B cell (primary cell): ENCODE measurements at regions not wholly inside any gene's neighbourhood (a gene's known extent, or its start where the extent isn't known, plus 50 kb on each side); places are given as distances from the start of the nearest gene placed in this dataset.

Source experiments
- ATAC-seq: fragments of 200-7000 bp; cut with Tn5 transposase; one replicate; pipeline ENCODE4 v1.10.0; 2021; ENCODE audit warnings: low read depth, mild to moderate bottlenecking, moderate number of reproducible peaks, moderate library complexity
- CTCF ChIA-PET: fragments of 350-600 bp; sonication (Branson Sonifier 250); formaldehyde crosslinking; loops from one replicate; lab custom pipeline; 2021; ENCODE audit warnings: antibody characterized with exemption, inconsistent platforms; lab: Charles Lee
- POLR2A ChIA-PET: fragments of 350-600 bp; sonication (Branson Sonifier 250); formaldehyde crosslinking; loops from one replicate; lab custom pipeline; 2021; ENCODE audit warnings: antibody characterized with exemption; lab: Charles Lee
- DNase-seq: peaks from one replicate; pipeline ENCODE4 v3.0.0; 2013
- H2AFZ ChIP-seq: 2 replicates; pipeline ENCODE4 v1.6.1; 2012; ENCODE audit warnings: mild to moderate bottlenecking, low read depth, low read length; ENCODE audit not compliant: insufficient read depth, poor library complexity, severe bottlenecking
- H3K27ac ChIP-seq, 2 donors: 1 replicate in 1 of 2; 2 replicates in 1 of 2; pipeline ENCODE4 v1.5.1; 2012 to 2013; ENCODE audit warnings: low read length in 2 of 2, mild to moderate bottlenecking in 2 of 2, moderate library complexity in 1 of 2
- H3K27me3 ChIP-seq, 4 experiments: fragments of 200-600 bp in 1 of 4; sonication (generic) in 1 of 4; replicated peaks in 1 of 4; 1 replicate in 2 of 4; 2 replicates in 2 of 4; pipeline versions ENCODE4 v1.6.1 to v1.7.0; 2013 to 2016; ENCODE audit warnings: low read length in 3 of 4, mild to moderate bottlenecking in 2 of 4, mixed read lengths in 1 of 4, moderate library complexity in 1 of 4; ENCODE audit not compliant: insufficient read depth in 4 of 4, control insufficient read depth in 3 of 4; ENCODE audit errors: control extremely low read depth in 1 of 4
- H3K36me3 ChIP-seq, 2 experiments: replicated peaks in 1 of 2; 1 replicate in 1 of 2; 2 replicates in 1 of 2; pipeline versions ENCODE4 v1.6.1 to v1.7.1; 2013; ENCODE audit warnings: low read length in 1 of 2; ENCODE audit not compliant: insufficient read depth in 2 of 2, control insufficient read depth in 1 of 2; ENCODE audit errors: control extremely low read depth in 1 of 2, extremely low read depth in 1 of 2
- H3K4me1 ChIP-seq, 2 donors: fragments of 200-600 bp in 1 of 2; sonication (generic) in 1 of 2; 1 replicate in 1 of 2; 2 replicates in 1 of 2; pipeline versions ENCODE4 v1.5.1 to v1.6.1; 2013 to 2017; ENCODE audit warnings: low read length in 2 of 2; ENCODE audit not compliant: control insufficient read depth in 2 of 2, insufficient read depth in 2 of 2
- H3K4me2 ChIP-seq: replicated peaks from 2 replicates; pipeline ENCODE3; 2012; ENCODE audit warnings: mild to moderate bottlenecking, low read depth, low read length; ENCODE audit not compliant: poor library complexity, severe bottlenecking
- H3K4me3 ChIP-seq, 5 experiments: fragments of 200-600 bp in 1 of 5; sonication (generic) in 1 of 5; 1 replicate in 3 of 5; 2 replicates in 2 of 5; pipeline versions ENCODE4 v1.5.1 to v1.7.0; 2011 to 2016; ENCODE audit warnings: low read length in 4 of 5, mild to moderate bottlenecking in 4 of 5, low read depth in 2 of 5, control low read depth in 1 of 5, moderate library complexity in 1 of 5; ENCODE audit not compliant: insufficient read depth in 1 of 5; ENCODE audit errors: control extremely low read depth in 1 of 5, extremely low read depth in 1 of 5
- H3K79me2 ChIP-seq: fragments of 200-600 bp; sonication (generic); one replicate; pipeline ENCODE4 v1.6.0; 2016; ENCODE audit warnings: low read length; ENCODE audit not compliant: control insufficient read depth, insufficient read depth
- H3K9ac ChIP-seq: fragments of 200-600 bp; sonication (generic); 2 replicates; pipeline ENCODE4 v1.6.1; 2017; ENCODE audit warnings: mild to moderate bottlenecking, low read length, moderate library complexity
- H3K9me3 ChIP-seq, 3 donors: one replicate each; pipeline versions ENCODE4 v1.6.1 to v1.7.1; 2013; ENCODE audit warnings: low read length in 2 of 3; ENCODE audit not compliant: control insufficient read depth in 2 of 3, insufficient read depth in 1 of 3; ENCODE audit errors: control extremely low read depth in 1 of 3
- H4K20me1 ChIP-seq: 2 replicates; pipeline ENCODE4 v1.6.0; 2012; ENCODE audit warnings: mild to moderate bottlenecking, low read length; ENCODE audit not compliant: insufficient read depth, control insufficient read depth, poor library complexity, severe bottlenecking
- H3K27ac Mint-ChIP-seq: one replicate; pipeline ENCODE4 v1.8.0; 2021; ENCODE audit warnings: mixed read lengths
- H3K27me3 Mint-ChIP-seq: one replicate; pipeline ENCODE4 v1.8.0; 2021; ENCODE audit warnings: mixed read lengths
- H3K4me1 Mint-ChIP-seq: one replicate; pipeline ENCODE4 v1.8.0; 2021; ENCODE audit warnings: mixed read lengths
- H3K4me3 Mint-ChIP-seq: one replicate; pipeline ENCODE4 v1.8.0; 2021; ENCODE audit warnings: mixed read lengths
- H3K9me3 Mint-ChIP-seq: one replicate; pipeline ENCODE4 v1.8.0; 2022; ENCODE audit warnings: mixed read lengths; ENCODE audit not compliant: insufficient read depth
- EZH2 ChIP-seq: IDR thresholded peaks from 2 replicates; pipeline ENCODE4 v1.6.1; 2012; ENCODE audit warnings: borderline replicate concordance, low read depth, mild to moderate bottlenecking, moderate library complexity, low read length; ENCODE audit not compliant: insufficient read depth, poor library complexity, severe bottlenecking
- WGBS: methylation state at CpG from one replicate; pipeline ENCODE4 v1.1.5; 2013; ENCODE audit warnings: missing lambda C conversion rate; ENCODE audit not compliant: insufficient coverage; 5-methylcytosine and 5-hydroxymethylcytosine counted together
- intact Hi-C: fragments of 100-400 bp; cut with micrococcal nuclease; formaldehyde crosslinking; loops from one replicate; pipeline ENCODE4 v1.10.0; 2022
- TF ChIP-seq, protein P1 (sequence below): fragments of 200-600 bp; IDR thresholded peaks from one replicate; pipeline ENCODE4 v1.8.0; 2022; ENCODE audit warnings: antibody characterized with exemption, mild to moderate bottlenecking

- DNase-seq (no peak), ATAC-seq (no peak)
- no peak overlapping the region for H3K4me3 Mint-ChIP-seq
- Histone ChIP-seq H3K9ac (no peak overlapping the region), H3K4me3 (no peak overlapping the region), H3K27me3 (no peaks in the 10 kb centered on the region), H3K4me2 (no peak overlapping the region), H3K9me3 (peaks cover 0 to 17% (median 11%) of the 10 kb centered on the region in 3 donors), H3K4me1 (no peaks in the 10 kb centered on the region), H3K27ac (no peak overlapping the region), H4K20me1 (no peaks in the 10 kb centered on the region), H3K36me3 (no peaks in the 10 kb centered on the region), H2AFZ (no peak overlapping the region), H3K79me2 (no peaks in the 10 kb centered on the region)
- no peaks in the 10 kb centered on the region for H3K4me1 Mint-ChIP-seq
- ChIA-PET CTCF (no interaction called here), POLR2A (no interaction called here)
- no peak for TF ChIP-seq EZH2
- TF ChIP-seq, protein P1, sequence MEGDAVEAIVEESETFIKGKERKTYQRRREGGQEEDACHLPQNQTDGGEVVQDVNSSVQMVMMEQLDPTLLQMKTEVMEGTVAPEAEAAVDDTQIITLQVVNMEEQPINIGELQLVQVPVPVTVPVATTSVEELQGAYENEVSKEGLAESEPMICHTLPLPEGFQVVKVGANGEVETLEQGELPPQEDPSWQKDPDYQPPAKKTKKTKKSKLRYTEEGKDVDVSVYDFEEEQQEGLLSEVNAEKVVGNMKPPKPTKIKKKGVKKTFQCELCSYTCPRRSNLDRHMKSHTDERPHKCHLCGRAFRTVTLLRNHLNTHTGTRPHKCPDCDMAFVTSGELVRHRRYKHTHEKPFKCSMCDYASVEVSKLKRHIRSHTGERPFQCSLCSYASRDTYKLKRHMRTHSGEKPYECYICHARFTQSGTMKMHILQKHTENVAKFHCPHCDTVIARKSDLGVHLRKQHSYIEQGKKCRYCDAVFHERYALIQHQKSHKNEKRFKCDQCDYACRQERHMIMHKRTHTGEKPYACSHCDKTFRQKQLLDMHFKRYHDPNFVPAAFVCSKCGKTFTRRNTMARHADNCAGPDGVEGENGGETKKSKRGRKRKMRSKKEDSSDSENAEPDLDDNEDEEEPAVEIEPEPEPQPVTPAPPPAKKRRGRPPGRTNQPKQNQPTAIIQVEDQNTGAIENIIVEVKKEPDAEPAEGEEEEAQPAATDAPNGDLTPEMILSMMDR = no peak
- no peak overlapping the region for H3K27ac Mint-ChIP-seq
- H3K9me3 Mint-ChIP-seq = peaks cover 4% of the 10 kb centered on the region
- H3K27me3 Mint-ChIP-seq = no peaks in the 10 kb centered on the region
- WGBS = no CpG with 5 or more reads among the region's 5 CpGs
- intact Hi-C loops = no loop called here
Observed at GRCh38 chr6:15802466-15802865, 139.6 kb upstream of the DTNBP1 start.

DNA sequence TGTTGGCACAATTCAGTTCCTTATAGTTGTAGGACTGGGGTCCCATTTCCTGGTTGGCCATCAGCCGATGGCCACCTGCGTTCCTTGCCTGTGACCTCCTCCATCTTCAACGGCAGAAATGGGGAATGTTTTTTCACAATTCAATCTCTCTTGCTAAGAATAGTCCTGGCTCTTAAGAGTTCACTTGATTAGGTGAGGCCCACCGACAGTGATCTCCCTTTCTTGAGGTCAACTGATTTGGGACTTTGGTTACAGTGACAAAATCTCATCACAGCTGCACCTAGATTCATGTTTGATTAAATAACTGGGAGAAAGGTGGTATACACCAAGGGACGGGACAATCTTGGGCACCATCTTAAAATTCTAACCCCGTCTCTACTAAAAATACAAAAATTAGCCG is 139.1 kb upstream of the DTNBP1 start:
- 100% methylated on average over 1 of the region's 7 CpGs for WGBS
- no peaks in the 10 kb centered on the region for H3K4me1 ChIP-seq
- no peak overlapping the region for H3K4me3 ChIP-seq
- no peak overlapping the region for H3K4me2 ChIP-seq
- H3K27me3 ChIP-seq = no peaks in the 10 kb centered on the region
- ATAC-seq = no peak
- no peaks in the 10 kb centered on the region for H3K36me3 ChIP-seq
- Mint-ChIP-seq H3K4me1 (no peaks in the 10 kb centered on the region), H3K4me3 (no peak overlapping the region), H3K27me3 (no peaks in the 10 kb centered on the region), H3K27ac (no peak overlapping the region), H3K9me3 (peaks cover 9% of the 10 kb centered on the region)
- ChIA-PET CTCF (no interaction called here), POLR2A (no interaction called here)
- H3K27ac ChIP-seq = no peak overlapping the region
- no peak overlapping the region for H2AFZ ChIP-seq
- no peak for DNase-seq
- H3K79me2 ChIP-seq = no peaks in the 10 kb centered on the region
- no peaks in the 10 kb centered on the region for H4K20me1 ChIP-seq
- H3K9ac ChIP-seq = no peak overlapping the region
- peaks cover 0 to 21% (median 17%) of the 10 kb centered on the region in 3 donors for H3K9me3 ChIP-seq
- no peak for TF ChIP-seq EZH2
- TF ChIP-seq, protein P1 = no peak
- intact Hi-C loops = no loop called here
